CD4-positive, alpha-beta T cell (primary cell): ENCODE measurements at regions not wholly inside any gene's neighbourhood (a gene's known extent, or its start where the extent isn't known, plus 50 kb on each side); places are given as distances from the start of the nearest gene placed in this dataset.

Experiments used
- ATAC-seq: fragments of 200-7000 bp; cut with Tn5 transposase; one replicate; pipeline ENCODE4 v1.10.0; 2022; ENCODE audit warnings: mild to moderate bottlenecking; ENCODE audit not compliant: poor library complexity
- CTCF ChIA-PET: fragments of 350-600 bp; sonication (Branson Sonifier 250); formaldehyde crosslinking; loops from one replicate; lab custom pipeline; 2021; ENCODE audit warnings: antibody characterized with exemption, inconsistent platforms; lab: Charles Lee
- POLR2A ChIA-PET: fragments of 350-600 bp; sonication (Branson Sonifier 250); formaldehyde crosslinking; loops from one replicate; lab custom pipeline; 2021; ENCODE audit warnings: antibody characterized with exemption, inconsistent platforms; lab: Charles Lee
- DNase-seq, 14 experiments: peaks; one replicate each; pipeline ENCODE4 v3.0.0-alpha.2; 2013 to 2020; ENCODE audit warnings: mixed read lengths in 2 of 14
- H3K27ac ChIP-seq, 2 donors: one replicate each; pipeline versions ENCODE4 v1.5.1 to v1.7.0; 2013; ENCODE audit warnings: low read length in 2 of 2, low read depth in 1 of 2, mild to moderate bottlenecking in 1 of 2
- H3K27me3 ChIP-seq, 2 experiments: 1 replicate in 1 of 2; 2 replicates in 1 of 2; pipeline versions ENCODE4 v1.6.1 to v1.7.0; 2013; ENCODE audit warnings: low read length in 2 of 2, control low read depth in 1 of 2, mild to moderate bottlenecking in 1 of 2, moderate library complexity in 1 of 2; ENCODE audit not compliant: insufficient read depth in 2 of 2, control insufficient read depth in 1 of 2
- H3K36me3 ChIP-seq: one replicate; pipeline ENCODE4 v1.6.1; 2013; ENCODE audit warnings: low read length, control low read depth; ENCODE audit not compliant: insufficient read depth
- H3K4me1 ChIP-seq: one replicate; pipeline ENCODE4 v1.6.1; 2013; ENCODE audit warnings: low read length, control low read depth; ENCODE audit not compliant: insufficient read depth
- H3K4me3 ChIP-seq: one replicate; pipeline ENCODE4 v1.5.1; 2013; ENCODE audit warnings: mild to moderate bottlenecking, low read length, moderate library complexity
- H3K9me3 ChIP-seq, 2 experiments: 1 replicate in 1 of 2; 2 replicates in 1 of 2; pipeline versions ENCODE4 v1.6.1 to v1.7.0; 2013; ENCODE audit warnings: low read length in 2 of 2, mild to moderate bottlenecking in 2 of 2, control low read depth in 1 of 2, moderate library complexity in 1 of 2; ENCODE audit not compliant: control insufficient read depth in 1 of 2, insufficient read depth in 1 of 2
- H3K27ac Mint-ChIP-seq: one replicate; pipeline ENCODE4 v1.8.0; 2020; ENCODE audit warnings: mixed read lengths
- H3K27me3 Mint-ChIP-seq: one replicate; pipeline ENCODE4 v1.8.0; 2021; ENCODE audit warnings: mixed read lengths
- H3K36me3 Mint-ChIP-seq: one replicate; pipeline ENCODE4 v1.8.0; 2021; ENCODE audit warnings: low read depth, mixed read lengths
- H3K4me1 Mint-ChIP-seq: one replicate; pipeline ENCODE4 v1.8.0; 2021; ENCODE audit warnings: low read depth, mixed read lengths
- H3K4me3 Mint-ChIP-seq: one replicate; pipeline ENCODE4 v1.8.0; 2020; ENCODE audit warnings: mild to moderate bottlenecking, mixed read lengths
- H3K9me3 Mint-ChIP-seq: one replicate; pipeline ENCODE4 v1.8.0; 2020; ENCODE audit warnings: mixed read lengths
- CTCF ChIP-seq: fragments of 200-600 bp; IDR thresholded peaks from one replicate; pipeline ENCODE4 v1.8.0; 2022; ENCODE audit warnings: antibody characterized with exemption, mild to moderate bottlenecking
- intact Hi-C, 2 experiments: fragments of 100-400 bp; cut with DNase I in 1 of 2; cut with micrococcal nuclease in 1 of 2; formaldehyde crosslinking; loops; one replicate each; pipeline versions ENCODE4 v1.15.1 to v1.9.0; 2023 to 2025; cut with DNase I, micrococcal nuclease

GRCh38 chr10:15444105-15445005, 73.3 kb upstream of the FAM171A1 start:
- intact Hi-C loops = no loop called here
- ChIA-PET POLR2A (no interaction called here), CTCF (no interaction called here)
- DNase-seq = no peak
- no peak overlapping the region for H3K27ac ChIP-seq
- no peaks in the 10 kb centered on the region for H3K9me3 ChIP-seq
- peaks cover 3% of the 10 kb centered on the region for H3K4me1 ChIP-seq
- Mint-ChIP-seq H3K27me3 (peaks cover 42% of the 10 kb centered on the region), H3K4me1 (no peaks in the 10 kb centered on the region), H3K4me3 (no peak overlapping the region), H3K27ac (no peak overlapping the region), H3K36me3 (no peaks in the 10 kb centered on the region), H3K9me3 (no peaks in the 10 kb centered on the region)
- no peak for ATAC-seq
- H3K4me3 ChIP-seq = no peak overlapping the region
- no peaks in the 10 kb centered on the region for H3K36me3 ChIP-seq
- peaks cover 9 to 11% of the 10 kb centered on the region in 2 experiments for H3K27me3 ChIP-seq
- no peak for TF ChIP-seq CTCF

- DNase-seq = no peak
- peaks cover 3% of the 10 kb centered on the region for H3K4me1 ChIP-seq
- no peak for ATAC-seq
- H3K36me3 ChIP-seq = no peaks in the 10 kb centered on the region
- Mint-ChIP-seq H3K9me3 (no peaks in the 10 kb centered on the region), H3K27ac (no peak overlapping the region), H3K4me1 (no peaks in the 10 kb centered on the region), H3K36me3 (no peaks in the 10 kb centered on the region), H3K4me3 (no peak overlapping the region), H3K27me3 (peaks cover 47% of the 10 kb centered on the region)
- H3K27ac ChIP-seq = no peak overlapping the region
- intact Hi-C loops = no loop called here
- no peak overlapping the region for H3K4me3 ChIP-seq
- ChIA-PET POLR2A (no interaction called here), CTCF (no interaction called here)
- peaks cover 13 to 15% of the 10 kb centered on the region in 2 experiments for H3K27me3 ChIP-seq
- H3K9me3 ChIP-seq = no peaks in the 10 kb centered on the region
- no peak for TF ChIP-seq CTCF
Measured at GRCh38 chr10:15442056-15442455, 71.0 kb upstream of the FAM171A1 start.

GRCh38 chr10:15440204-15440711, 69.2 kb upstream of the FAM171A1 start:
- no peak for DNase-seq
- Histone ChIP-seq H3K4me3 (no peak overlapping the region), H3K27me3 (peaks cover 13 to 15% of the 10 kb centered on the region in 2 experiments), H3K9me3 (no peaks in the 10 kb centered on the region), H3K4me1 (peaks cover 3% of the 10 kb centered on the region), H3K27ac (no peak overlapping the region), H3K36me3 (no peaks in the 10 kb centered on the region)
- intact Hi-C loops = no loop called here
- ChIA-PET POLR2A (no interaction called here), CTCF (no interaction called here)
- H3K27ac Mint-ChIP-seq = no peak overlapping the region
- no peaks in the 10 kb centered on the region for H3K36me3 Mint-ChIP-seq
- ATAC-seq = no peak
- H3K4me1 Mint-ChIP-seq = no peaks in the 10 kb centered on the region
- H3K27me3 Mint-ChIP-seq = peaks cover 57% of the 10 kb centered on the region
- H3K4me3 Mint-ChIP-seq = no peak overlapping the region
- no peak for TF ChIP-seq CTCF
- no peaks in the 10 kb centered on the region for H3K9me3 Mint-ChIP-seq
